D721Med (cell line): ENCODE measurements at regions not wholly inside any gene's neighbourhood (a gene's known extent, or its start where the extent isn't known, plus 50 kb on each side); places are given as distances from the start of the nearest gene placed in this dataset.

Experiments
- DNase-seq: peaks from one replicate; pipeline ENCODE4 v3.0.0; 2011; ENCODE audit warnings: low spot score; ENCODE audit not compliant: insufficient read length
- FAIRE-seq: peaks from 2 replicates; lab custom pipeline; 2011; peaks lifted over from hg19 to GRCh38; lab: Jason Lieb, UNC
- CTCF ChIP-seq: IDR thresholded peaks from 2 replicates; pipeline ENCODE4 v1.5.1; 2012; ENCODE audit warnings: mild to moderate bottlenecking, control low read depth; ENCODE audit not compliant: insufficient read depth; ENCODE audit errors: missing control alignments

- no peak for DNase-seq
- FAIRE-seq = no peak
- TF ChIP-seq CTCF = no peak
Measured at GRCh38 chr5:110321117-110321516, 405.4 kb downstream of the TMEM232 start.

- no peak for FAIRE-seq
- no peak for DNase-seq
- TF ChIP-seq CTCF = no peak
Measured at GRCh38 chr5:110323357-110323756, 403.1 kb downstream of the TMEM232 start.

- FAIRE-seq = no peak
- no peak for TF ChIP-seq CTCF
- DNase-seq = no peak
Measured at GRCh38 chr5:110323832-110324231, 402.6 kb downstream of the TMEM232 start.

- TF ChIP-seq CTCF = no peak
- FAIRE-seq (no peak), DNase-seq (no peak)
Measured at GRCh38 chr5:110324876-110325275, 401.6 kb downstream of the TMEM232 start.

- TF ChIP-seq CTCF = peak; percentile 28
- FAIRE-seq (no peak), DNase-seq (no peak)
Measured at GRCh38 chr5:110329955-110330525, 396.4 kb downstream of the TMEM232 start.

- no peak for DNase-seq
- TF ChIP-seq CTCF = peak; percentile 8
- FAIRE-seq = no peak
Measured at GRCh38 chr5:110333384-110333783, 393.1 kb downstream of the TMEM232 start.

- DNase-seq (no peak), FAIRE-seq (no peak)
- no peak for TF ChIP-seq CTCF
Measured at GRCh38 chr5:110335361-110336066, 391.0 kb downstream of the TMEM232 start.
